ENCODE measurements at regions not wholly inside any gene's neighbourhood (a gene's known extent, or its start where the extent isn't known, plus 50 kb on each side); places are given as distances from the start of the nearest gene placed in this dataset.

DNA sequence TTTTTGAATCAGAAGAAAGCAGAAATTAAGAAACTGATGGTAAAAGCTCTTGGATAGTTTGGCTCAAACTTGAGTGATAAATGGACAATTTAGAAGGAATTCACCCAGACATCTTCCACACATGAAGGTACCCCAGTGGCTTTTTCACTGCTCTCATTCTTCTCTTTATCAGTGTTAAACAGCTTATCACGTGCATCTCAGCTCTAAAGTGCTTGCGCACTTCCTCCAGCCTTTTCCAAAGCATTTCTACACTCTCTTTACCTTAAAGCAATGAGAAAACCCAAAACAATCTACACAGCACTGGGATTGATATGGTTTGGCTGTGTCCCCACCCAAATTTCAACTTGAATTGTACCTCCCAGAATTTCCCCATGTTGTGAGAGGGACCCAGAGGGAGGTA lies 509.1 kb upstream of the FAT1 start:
- Histone ChIP-seq H3K9me3 (no peaks in the 10 kb centered on the region), H3K4me1 (no peaks in the 10 kb centered on the region), H3K27ac (no peak overlapping the region), H3K27me3 (no peaks in the 10 kb centered on the region), H3K4me3 (no peak overlapping the region), H3K36me3 (no peaks in the 10 kb centered on the region)
- TF ChIP-seq, protein P1, sequence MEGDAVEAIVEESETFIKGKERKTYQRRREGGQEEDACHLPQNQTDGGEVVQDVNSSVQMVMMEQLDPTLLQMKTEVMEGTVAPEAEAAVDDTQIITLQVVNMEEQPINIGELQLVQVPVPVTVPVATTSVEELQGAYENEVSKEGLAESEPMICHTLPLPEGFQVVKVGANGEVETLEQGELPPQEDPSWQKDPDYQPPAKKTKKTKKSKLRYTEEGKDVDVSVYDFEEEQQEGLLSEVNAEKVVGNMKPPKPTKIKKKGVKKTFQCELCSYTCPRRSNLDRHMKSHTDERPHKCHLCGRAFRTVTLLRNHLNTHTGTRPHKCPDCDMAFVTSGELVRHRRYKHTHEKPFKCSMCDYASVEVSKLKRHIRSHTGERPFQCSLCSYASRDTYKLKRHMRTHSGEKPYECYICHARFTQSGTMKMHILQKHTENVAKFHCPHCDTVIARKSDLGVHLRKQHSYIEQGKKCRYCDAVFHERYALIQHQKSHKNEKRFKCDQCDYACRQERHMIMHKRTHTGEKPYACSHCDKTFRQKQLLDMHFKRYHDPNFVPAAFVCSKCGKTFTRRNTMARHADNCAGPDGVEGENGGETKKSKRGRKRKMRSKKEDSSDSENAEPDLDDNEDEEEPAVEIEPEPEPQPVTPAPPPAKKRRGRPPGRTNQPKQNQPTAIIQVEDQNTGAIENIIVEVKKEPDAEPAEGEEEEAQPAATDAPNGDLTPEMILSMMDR (IDR thresholded peaks at IDR 0.05): no peak
- TF ChIP-seq POLR2AphosphoS5 (IDR thresholded peaks at IDR 0.05): no peak
- TF ChIP-seq EP300 (IDR thresholded peaks at IDR 0.05): no peak
- no peak for TF ChIP-seq POLR2A (IDR thresholded peaks at IDR 0.05)
- no peak for DNase-seq (ENCODE audit: low spot score in 2 of 2)
- 83% methylated on average over 2 of the region's 2 CpGs for WGBS

- Histone ChIP-seq H3K27ac (no peak overlapping the region), H3K4me3 (no peak overlapping the region), H3K4me1 (no peaks in the 10 kb centered on the region), H3K9me3 (no peaks in the 10 kb centered on the region), H3K36me3 (no peaks in the 10 kb centered on the region), H3K27me3 (no peaks in the 10 kb centered on the region)
- no peak for DNase-seq (ENCODE audit: low spot score in 2 of 2)
- 75% methylated on average over 16 of the region's 16 CpGs for WGBS
- TF ChIP-seq, protein P1 (IDR thresholded peaks at IDR 0.05): no peak
- TF ChIP-seq EP300 (IDR thresholded peaks at IDR 0.05) (no peak), POLR2A (IDR thresholded peaks at IDR 0.05) (no peak), POLR2AphosphoS5 (IDR thresholded peaks at IDR 0.05) (no peak)
Observed at GRCh38 chr4:187235456-187236170, 512.0 kb upstream of the FAT1 start.

GRCh38 chr4:187236209-187236890 lies 512.7 kb upstream of the FAT1 start:
- Histone ChIP-seq H3K4me1 (no peaks in the 10 kb centered on the region), H3K36me3 (no peaks in the 10 kb centered on the region), H3K9me3 (no peaks in the 10 kb centered on the region), H3K4me3 (no peak overlapping the region), H3K27ac (no peak overlapping the region), H3K27me3 (no peaks in the 10 kb centered on the region)
- TF ChIP-seq EP300 (IDR thresholded peaks at IDR 0.05) (no peak), POLR2AphosphoS5 (IDR thresholded peaks at IDR 0.05) (no peak), POLR2A (IDR thresholded peaks at IDR 0.05) (no peak)
- TF ChIP-seq, protein P1 (IDR thresholded peaks at IDR 0.05): no peak
- DNase-seq (ENCODE audit: low spot score in 2 of 2): no peak
- 80% methylated on average over 4 of the region's 4 CpGs for WGBS

GRCh38 chr4:187238646-187239045 lies 515.0 kb upstream of the FAT1 start:
- DNase-seq (ENCODE audit: low spot score in 2 of 2): no peak
- Histone ChIP-seq H3K4me1 (no peaks in the 10 kb centered on the region), H3K36me3 (no peaks in the 10 kb centered on the region)

GRCh38 chr4:187251896-187252295 lies 528.2 kb upstream of the FAT1 start:
- Histone ChIP-seq H3K36me3 (no peaks in the 10 kb centered on the region), H3K9me3 (no peaks in the 10 kb centered on the region), H3K27me3 (no peaks in the 10 kb centered on the region), H3K27ac (no peak overlapping the region), H3K4me3 (no peak overlapping the region), H3K4me1 (no peaks in the 10 kb centered on the region)
- TF ChIP-seq EP300 (IDR thresholded peaks at IDR 0.05) (no peak), POLR2A (IDR thresholded peaks at IDR 0.05) (no peak), POLR2AphosphoS5 (IDR thresholded peaks at IDR 0.05) (no peak)
- TF ChIP-seq, protein P1 (IDR thresholded peaks at IDR 0.05): no peak
- WGBS: 83% methylated on average over 4 of the region's 4 CpGs
- DNase-seq (ENCODE audit: low spot score in 2 of 2): no peak

More at GRCh38 chr4:187238646-187239045, 515.0 kb upstream of the FAT1 start:
- Histone ChIP-seq H3K9me3 (no peaks in the 10 kb centered on the region), H3K27ac (no peak overlapping the region), H3K4me3 (no peak overlapping the region), H3K27me3 (no peaks in the 10 kb centered on the region)
- no peak for TF ChIP-seq EP300 (IDR thresholded peaks at IDR 0.05)
- TF ChIP-seq, protein P1 (IDR thresholded peaks at IDR 0.05): no peak
- TF ChIP-seq POLR2A (IDR thresholded peaks at IDR 0.05): no peak
- no peak for TF ChIP-seq POLR2AphosphoS5 (IDR thresholded peaks at IDR 0.05)
